ENCODE measurements at regions not wholly inside any gene's neighbourhood (a gene's known extent, or its start where the extent isn't known, plus 50 kb on each side); places are given as distances from the start of the nearest gene placed in this dataset.

GRCh38 chr15:46146002-46146401, 511.2 kb downstream of the SQOR start:
- no peak for TF ChIP-seq CTCF (conservative IDR thresholded peaks at IDR 0.05; ENCODE audit: control insufficient read depth, insufficient read depth, low read depth, low read length)

GRCh38 chr15:46146915-46147314, 512.1 kb downstream of the SQOR start:
- no peak for TF ChIP-seq CTCF (conservative IDR thresholded peaks at IDR 0.05; ENCODE audit: control insufficient read depth, insufficient read depth, low read depth, low read length)
- no peak overlapping the region for H3K4me3 ChIP-seq (ENCODE audit: control insufficient read depth, low read depth, low read length)
- DNase-seq (ENCODE audit: low read depth) = no peak

More at GRCh38 chr15:46146002-46146401, 511.2 kb downstream of the SQOR start:
- no peak overlapping the region for H3K4me3 ChIP-seq (ENCODE audit: control insufficient read depth, low read depth, low read length)
- no peak for DNase-seq (ENCODE audit: low read depth)

- DNase-seq (ENCODE audit: low read depth) = no peak
- no peak overlapping the region for H3K4me3 ChIP-seq (ENCODE audit: control insufficient read depth, low read depth, low read length)
- TF ChIP-seq CTCF (conservative IDR thresholded peaks at IDR 0.05; ENCODE audit: control insufficient read depth, insufficient read depth, low read depth, low read length) = no peak
Observed at GRCh38 chr15:46151786-46152185, 517.0 kb downstream of the SQOR start.

GRCh38 chr15:46166750-46167149, 531.9 kb downstream of the SQOR start:
- H3K4me3 ChIP-seq (ENCODE audit: control insufficient read depth, low read depth, low read length) = no peak overlapping the region
- no peak for DNase-seq (ENCODE audit: low read depth)
- no peak for TF ChIP-seq CTCF (conservative IDR thresholded peaks at IDR 0.05; ENCODE audit: control insufficient read depth, insufficient read depth, low read depth, low read length)

GRCh38 chr15:46170326-46170725, 535.5 kb downstream of the SQOR start:
- no peak for DNase-seq (ENCODE audit: low read depth)
- H3K4me3 ChIP-seq (ENCODE audit: control insufficient read depth, low read depth, low read length) = no peak overlapping the region
- TF ChIP-seq CTCF (conservative IDR thresholded peaks at IDR 0.05; ENCODE audit: control insufficient read depth, insufficient read depth, low read depth, low read length) = no peak

- DNase-seq (ENCODE audit: low read depth) = no peak
- no peak for TF ChIP-seq CTCF (conservative IDR thresholded peaks at IDR 0.05; ENCODE audit: control insufficient read depth, insufficient read depth, low read depth, low read length)
- H3K4me3 ChIP-seq (ENCODE audit: control insufficient read depth, low read depth, low read length) = no peak overlapping the region
Observed at GRCh38 chr15:46174122-46174521, 539.3 kb downstream of the SQOR start.

- H3K4me3 ChIP-seq (ENCODE audit: control insufficient read depth, low read depth, low read length) = no peak overlapping the region
- DNase-seq (ENCODE audit: low read depth) = no peak
- no peak for TF ChIP-seq CTCF (conservative IDR thresholded peaks at IDR 0.05; ENCODE audit: control insufficient read depth, insufficient read depth, low read depth, low read length)
Observed at GRCh38 chr15:46177219-46177618, 542.4 kb downstream of the SQOR start.
